OCI-LY7 (cell line): ENCODE measurements at regions not wholly inside any gene's neighbourhood (a gene's known extent, or its start where the extent isn't known, plus 50 kb on each side); places are given as distances from the start of the nearest gene placed in this dataset.

Source experiments
- BruUV-seq: library from RNA; stranded (reverse); fragments of 400-500 nt; replicated peaks from 2 replicates; lab custom pipeline; 2021; lab: Mats Ljungman, UMichigan
- CTCF ChIA-PET: fragments of 300-600 bp; sonication (Branson Sonifier 250); formaldehyde crosslinking; loops from one replicate; lab custom pipeline; 2022; ENCODE audit warnings: antibody characterized with exemption; ENCODE audit not compliant: unreplicated experiment; lab: Charles Lee
- POLR2A ChIA-PET: fragments of 300-600 bp; sonication (Branson Sonifier 250); formaldehyde crosslinking; loops from one replicate; lab custom pipeline; 2022; ENCODE audit warnings: antibody characterized with exemption; lab: Charles Lee
- DNase-seq: peaks from one replicate; pipeline ENCODE4 v3.0.0-alpha.2; 2015; ENCODE audit warnings: low spot score
- H2AFZ ChIP-seq: fragments of 200-600 bp; sonication (generic), shearing (Covaris generic); 2 replicates; pipeline ENCODE4 v1.6.1; 2014; ENCODE audit warnings: mild to moderate bottlenecking, antibody characterized with exemption, low read length, moderate library complexity
- H3K27ac ChIP-seq: fragments of 200-600 bp; sonication (generic); 2 replicates; pipeline ENCODE4 v1.5.1; 2014; ENCODE audit warnings: mixed run types, low read depth, mild to moderate bottlenecking, moderate library complexity, low read length, inconsistent platforms; ENCODE audit not compliant: poor library complexity, severe bottlenecking
- H3K36me3 ChIP-seq: fragments of 200-600 bp; sonication (generic); 2 replicates; pipeline ENCODE4 v1.6.1; 2014; ENCODE audit warnings: mild to moderate bottlenecking, antibody characterized with exemption, low read length, moderate library complexity, mixed read lengths; ENCODE audit not compliant: insufficient read depth
- H3K4me1 ChIP-seq: fragments of 200-600 bp; sonication (generic); 2 replicates; pipeline ENCODE4 v1.5.1; 2014; ENCODE audit warnings: mild to moderate bottlenecking, low read length; ENCODE audit not compliant: insufficient read depth, poor library complexity, severe bottlenecking
- H3K4me2 ChIP-seq: fragments of 200-600 bp; sonication (generic); 2 replicates; pipeline ENCODE4 v1.6.1; 2014; ENCODE audit warnings: mild to moderate bottlenecking, low read length
- H3K4me3 ChIP-seq: fragments of 200-600 bp; sonication (generic); 2 replicates; pipeline ENCODE4 v1.5.1; 2014; ENCODE audit warnings: mild to moderate bottlenecking, low read depth, low read length; ENCODE audit not compliant: poor library complexity, severe bottlenecking
- H3K79me2 ChIP-seq: fragments of 200-600 bp; sonication (generic); 2 replicates; pipeline ENCODE4 v1.6.1; 2016; ENCODE audit warnings: low read depth, mild to moderate bottlenecking, low read length, moderate library complexity, mixed read lengths; ENCODE audit not compliant: insufficient read depth
- H3K9me2 ChIP-seq: fragments of 200-600 bp; sonication (generic); 2 replicates; pipeline ENCODE4 v1.6.1; 2016; ENCODE audit warnings: mild to moderate bottlenecking, low read length, mixed read lengths; ENCODE audit not compliant: insufficient read depth
- H3K9me3 ChIP-seq: fragments of 200-600 bp; sonication (generic); 2 replicates; pipeline ENCODE4 v1.6.1; 2014; ENCODE audit warnings: mild to moderate bottlenecking, mixed run types, low read length, mixed read lengths
- H4K20me1 ChIP-seq: fragments of 200-600 bp; sonication (generic); 2 replicates; pipeline ENCODE4 v1.6.1; 2014; ENCODE audit warnings: mild to moderate bottlenecking, antibody characterized with exemption, low read length, moderate library complexity, mixed read lengths; ENCODE audit not compliant: insufficient read depth
- CTCF ChIP-seq: fragments of 200-600 bp; sonication (generic); conservative IDR thresholded peaks from 2 replicates; pipeline ENCODE4 v1.5.1; 2014; ENCODE audit warnings: mild to moderate bottlenecking, antibody characterized with exemption, low read length, moderate library complexity, mixed read lengths
- EZH2phosphoT487 ChIP-seq: fragments of 200-600 bp; sonication (generic); IDR thresholded peaks from 2 replicates; pipeline ENCODE4 v1.6.1; 2018; ENCODE audit warnings: low read depth, borderline replicate concordance, mild to moderate bottlenecking, mixed run types, antibody characterized with exemption, low read length, moderate library complexity, mixed read lengths
- intact Hi-C: fragments of 100-400 bp; cut with micrococcal nuclease; formaldehyde crosslinking; loops from one replicate; pipeline ENCODE4 v1.10.0; 2022; ENCODE audit not compliant: unreplicated experiment

- intact Hi-C loops: no loop called here
- no peaks in the 10 kb centered on the region for H4K20me1 ChIP-seq
- H3K9me3 ChIP-seq: no peaks in the 10 kb centered on the region
- H3K27ac ChIP-seq: no peak overlapping the region
- TF ChIP-seq EZH2phosphoT487 (no peak), CTCF (no peak)
- H3K4me3 ChIP-seq: no peak overlapping the region
- no peaks in the 10 kb centered on the region for H3K4me1 ChIP-seq
- ChIA-PET POLR2A (no interaction called here), CTCF (no interaction called here)
- no peaks in the 10 kb centered on the region for H3K79me2 ChIP-seq
- no peaks in the 10 kb centered on the region for H3K9me2 ChIP-seq
- BruUV-seq: no TSS peak
- DNase-seq: no peak
- H2AFZ ChIP-seq: no peak overlapping the region
- H3K36me3 ChIP-seq: no peaks in the 10 kb centered on the region
- no peak overlapping the region for H3K4me2 ChIP-seq
Measured at GRCh38 chr18:67301592-67301991, 214.9 kb downstream of the DSEL start.

- no peak for TF ChIP-seq CTCF
- TF ChIP-seq EZH2phosphoT487: no peak
- H3K4me3 ChIP-seq: no peak overlapping the region
- no TSS peak for BruUV-seq
- ChIA-PET CTCF (no interaction called here), POLR2A (no interaction called here)
- H3K9me3 ChIP-seq: no peaks in the 10 kb centered on the region
- no peaks in the 10 kb centered on the region for H3K4me1 ChIP-seq
- no peaks in the 10 kb centered on the region for H3K9me2 ChIP-seq
- no peaks in the 10 kb centered on the region for H3K36me3 ChIP-seq
- H3K4me2 ChIP-seq: no peak overlapping the region
- peak; percentile 64 for DNase-seq
- H3K79me2 ChIP-seq: no peaks in the 10 kb centered on the region
- H2AFZ ChIP-seq: no peak overlapping the region
- no peak overlapping the region for H3K27ac ChIP-seq
- no peaks in the 10 kb centered on the region for H4K20me1 ChIP-seq
- intact Hi-C loops: no loop called here
Measured at GRCh38 chr18:67300498-67300897, 216.0 kb downstream of the DSEL start.

- H3K4me2 ChIP-seq: no peak overlapping the region
- H3K79me2 ChIP-seq: no peaks in the 10 kb centered on the region
- intact Hi-C loops: no loop called here
- no peaks in the 10 kb centered on the region for H3K36me3 ChIP-seq
- no peak overlapping the region for H3K4me3 ChIP-seq
- H3K9me2 ChIP-seq: no peaks in the 10 kb centered on the region
- no TSS peak for BruUV-seq
- H3K9me3 ChIP-seq: no peaks in the 10 kb centered on the region
- H3K27ac ChIP-seq: no peak overlapping the region
- DNase-seq: no peak
- POLR2A ChIA-PET: no interaction called here
- no peaks in the 10 kb centered on the region for H4K20me1 ChIP-seq
- CTCF ChIA-PET: no interaction called here
- TF ChIP-seq EZH2phosphoT487 (no peak), CTCF (no peak)
- no peaks in the 10 kb centered on the region for H3K4me1 ChIP-seq
- no peak overlapping the region for H2AFZ ChIP-seq
Measured at GRCh38 chr18:67292814-67293213, 223.7 kb downstream of the DSEL start.
